HCT116 (cell line): ENCODE measurements at regions not wholly inside any gene's neighbourhood (a gene's known extent, or its start where the extent isn't known, plus 50 kb on each side); places are given as distances from the start of the nearest gene placed in this dataset.
"Not testable (repeated sequence)": the region's sequence is repeated elsewhere in the genome, so short reads cannot be mapped to it uniquely, and the experiment has no call there.

Source experiments
- ATAC-seq: fragments of 200-7000 bp; cut with Tn5 transposase; 2 replicates; pipeline ENCODE4 v1.9.1; 2020; ENCODE audit warnings: mild to moderate bottlenecking, moderate library complexity
- BruUV-seq: library from RNA; stranded (reverse); fragments of 400-500 nt; replicated peaks from 2 replicates; lab custom pipeline; 2021; lab: Mats Ljungman, UMichigan
- CTCF ChIA-PET: fragments of 300-600 bp; sonication (Branson Sonifier 250); formaldehyde crosslinking; loops from one replicate; lab custom pipeline; 2021; ENCODE audit warnings: antibody characterized with exemption; lab: Charles Lee
- POLR2A ChIA-PET: fragments of 300-600, 350-600 bp; sonication (Branson Sonifier 250); formaldehyde crosslinking; loops from one replicate; lab custom pipeline; 2021; ENCODE audit warnings: antibody characterized with exemption; lab: Charles Lee
- RAD21 ChIA-PET, 2 experiments: fragments of 300-600 bp; sonication (Branson Sonifier 250); formaldehyde crosslinking; loops; one replicate each; lab custom pipeline; 2023; ENCODE audit warnings: low total read pairs in 2 of 2; ENCODE audit not compliant: uncharacterized antibody in 2 of 2, unreplicated experiment in 2 of 2, low non-redundant PET in 1 of 2; lab: Charles Lee
- DNase-seq: peaks from one replicate; pipeline ENCODE4 v3.0.0-alpha.2; 2010; ENCODE audit warnings: low read depth, low spot score
- H2AFZ ChIP-seq: fragments of 200-600 bp; shearing (Covaris generic), sonication (generic); 2 replicates; pipeline ENCODE4 v1.6.1; 2017; ENCODE audit warnings: low read depth, mixed run types, mixed read lengths, antibody characterized with exemption, low read length; ENCODE audit not compliant: poor library complexity, severe bottlenecking
- H3K27ac ChIP-seq: 2 replicates; pipeline ENCODE4 v1.5.1; 2012; ENCODE audit warnings: low read depth, low read length
- H3K27me3 ChIP-seq: fragments of 200-600 bp; sonication (generic); 2 replicates; pipeline ENCODE4 v1.6.1; 2016; ENCODE audit warnings: mixed run types, low read length, mixed read lengths; ENCODE audit not compliant: insufficient read depth
- H3K36me3 ChIP-seq, 2 experiments: fragments of 200-500 bp in 1 of 2; fragments of 200-600 bp in 1 of 2; sonication (Bioruptor generic) in 1 of 2; sonication (generic) in 1 of 2; 2 replicates each; pipeline versions ENCODE4 v1.5.1 to v1.6.1; 2014 to 2016; ENCODE audit warnings: low read length in 2 of 2, inconsistent platforms in 1 of 2, mixed read lengths in 1 of 2, mixed run types in 1 of 2; ENCODE audit not compliant: insufficient read depth in 2 of 2, control insufficient read depth in 1 of 2
- H3K4me1 ChIP-seq, 2 experiments: fragments of 200-600 bp in 1 of 2; sonication (generic) in 1 of 2; 2 replicates each; pipeline versions ENCODE4 v1.5.1 to v1.6.1; 2012 to 2017; ENCODE audit warnings: low read length in 2 of 2, inconsistent platforms in 1 of 2, mild to moderate bottlenecking in 1 of 2, mixed read lengths in 1 of 2, mixed run types in 1 of 2, moderate library complexity in 1 of 2; ENCODE audit not compliant: insufficient read depth in 2 of 2, control insufficient read depth in 1 of 2
- H3K4me2 ChIP-seq: fragments of 200-600 bp; sonication (generic); 2 replicates; pipeline ENCODE4 v1.6.1; 2017; ENCODE audit warnings: mixed run types, low read length, mixed read lengths
- H3K4me3 ChIP-seq, 2 experiments: fragments of 200-600 bp in 1 of 2; sonication (generic) in 1 of 2; replicated peaks in 1 of 2; 2 replicates each; pipeline ENCODE4 v1.5.1; 2011 to 2016; ENCODE audit warnings: low read length in 2 of 2, control low read depth in 1 of 2, low read depth in 1 of 2, mild to moderate bottlenecking in 1 of 2, mixed read lengths in 1 of 2, mixed run types in 1 of 2
- H3K79me2 ChIP-seq: fragments of 200-600 bp; sonication (generic); 2 replicates; pipeline ENCODE4 v1.6.1; 2017; ENCODE audit warnings: mild to moderate bottlenecking, mixed run types, low read length, moderate library complexity, mixed read lengths; ENCODE audit not compliant: insufficient read depth
- H3K9ac ChIP-seq: fragments of 200-600 bp; sonication (generic); 2 replicates; pipeline ENCODE4 v1.6.1; 2016; ENCODE audit warnings: low read length, mixed read lengths
- H3K9me2 ChIP-seq: fragments of 200-600 bp; sonication (generic), shearing (Covaris generic); 2 replicates; pipeline ENCODE4 v1.6.1; 2017; ENCODE audit warnings: mixed run types, mild to moderate bottlenecking, moderate library complexity; ENCODE audit not compliant: insufficient read depth
- H3K9me3 ChIP-seq, 2 experiments: fragments of 200-500 bp in 1 of 2; fragments of 200-600 bp in 1 of 2; sonication (Bioruptor generic) in 1 of 2; sonication (generic) in 1 of 2; 2 replicates each; pipeline ENCODE4 v1.6.1; 2014 to 2017; ENCODE audit warnings: low read length in 2 of 2, mixed read lengths in 2 of 2, inconsistent platforms in 1 of 2, low read depth in 1 of 2, mild to moderate bottlenecking in 1 of 2, mixed run types in 1 of 2, moderate library complexity in 1 of 2; ENCODE audit not compliant: control insufficient read depth in 1 of 2, insufficient read depth in 1 of 2
- H4K20me1 ChIP-seq: fragments of 200-600 bp; sonication (generic), shearing (Covaris generic); 2 replicates; pipeline ENCODE4 v1.6.1; 2017; ENCODE audit warnings: mixed run types, mild to moderate bottlenecking, moderate library complexity; ENCODE audit not compliant: insufficient read depth
- ATF3 ChIP-seq: IDR thresholded peaks from 2 replicates; pipeline ENCODE4 v1.6.1; 2012
- CBX3 ChIP-seq: IDR thresholded peaks from 2 replicates; pipeline ENCODE4 v1.6.1; 2012; ENCODE audit warnings: low read depth
- EGR1 ChIP-seq: IDR thresholded peaks from 2 replicates; pipeline ENCODE4 v1.6.1; 2012; ENCODE audit warnings: low read depth
- EZH2 ChIP-seq: fragments of 200-600 bp; sonication (generic); IDR thresholded peaks from 2 replicates; pipeline ENCODE4 v1.6.1; 2017; ENCODE audit warnings: antibody characterized with exemption, mixed run types
- EZH2phosphoT487 ChIP-seq: fragments of 200-600 bp; IDR thresholded peaks from 2 replicates; pipeline ENCODE4 v1.6.1; 2018; ENCODE audit warnings: antibody characterized with exemption, borderline replicate concordance
- FOSL1 ChIP-seq: IDR thresholded peaks from 2 replicates; pipeline ENCODE4 v1.6.1; 2012; ENCODE audit warnings: low read depth
- POLR2A ChIP-seq: IDR thresholded peaks from 2 replicates; pipeline ENCODE4 v1.7.0; 2011; ENCODE audit warnings: borderline replicate concordance; ENCODE audit not compliant: insufficient read depth, insufficient read length; ENCODE audit errors: extremely low read depth
- RAD21 ChIP-seq: IDR thresholded peaks from 2 replicates; pipeline ENCODE4 v1.6.1; 2012; ENCODE audit warnings: low read depth, mild to moderate bottlenecking
- SIN3A ChIP-seq: IDR thresholded peaks from 2 replicates; pipeline ENCODE4 v1.6.1; 2012; ENCODE audit warnings: low read depth
- YY1 ChIP-seq: IDR thresholded peaks from 2 replicates; pipeline ENCODE4 v1.6.1; 2011; ENCODE audit warnings: low read length, low read depth, moderate library complexity, mild to moderate bottlenecking; ENCODE audit not compliant: insufficient replicate concordance; ENCODE audit errors: extremely low read depth
- ZBTB33 ChIP-seq: IDR thresholded peaks from 2 replicates; pipeline ENCODE4 v1.6.1; 2011; ENCODE audit warnings: mild to moderate bottlenecking, low read length, moderate library complexity; ENCODE audit not compliant: insufficient replicate concordance; ENCODE audit errors: extremely low read depth
- ZFX ChIP-seq: fragments of 450-650 bp; IDR thresholded peaks from 2 replicates; pipeline ENCODE4 v1.6.1; 2017
- intact Hi-C: fragments of 100-400 bp; cut with micrococcal nuclease; formaldehyde crosslinking; loops from 2 replicates; pipeline ENCODE4 v1.10.0; 2022

GRCh38 chr6:105859457-105859856, 226.7 kb upstream of the PRDM1 start:
- no peaks in the 10 kb centered on the region for H3K79me2 ChIP-seq
- no peaks in the 10 kb centered on the region for H3K36me3 ChIP-seq
- H3K4me2 ChIP-seq, result no peak overlapping the region
- no peak overlapping the region for H3K9ac ChIP-seq
- H3K27ac ChIP-seq, result no peak overlapping the region
- RAD21 ChIA-PET, result no interaction called here
- H3K4me3 ChIP-seq, result no peak overlapping the region
- H2AFZ ChIP-seq, result no peak overlapping the region
- no peaks in the 10 kb centered on the region for H3K27me3 ChIP-seq
- ATAC-seq (no peak), DNase-seq (no peak)
- TF ChIP-seq CBX3 (no peak), ATF3 (no peak), YY1 (no peak), EZH2phosphoT487 (no peak), FOSL1 (no peak), EZH2 (no peak), POLR2A (no peak), ZBTB33 (no peak), ZFX (no peak), SIN3A (no peak), EGR1 (no peak), RAD21 (no peak)
- BruUV-seq, result no TSS peak
- CTCF ChIA-PET, result no interaction called here
- H3K4me1 ChIP-seq, result no peaks in the 10 kb centered on the region
- no peaks in the 10 kb centered on the region for H4K20me1 ChIP-seq
- H3K9me2 ChIP-seq, result no peaks in the 10 kb centered on the region
- POLR2A ChIA-PET, result no interaction called here
- intact Hi-C loops, result no loop called here
- no peaks in the 10 kb centered on the region for H3K9me3 ChIP-seq

- H3K9me3 ChIP-seq, H4K20me1 ChIP-seq, H3K36me3 ChIP-seq, H3K4me1 ChIP-seq, ATAC-seq, H2AFZ ChIP-seq, H3K27ac ChIP-seq, H3K9ac ChIP-seq, H3K4me3 ChIP-seq, POLR2A ChIA-PET, RAD21 ChIA-PET, CTCF ChIA-PET, H3K79me2 ChIP-seq, H3K4me2 ChIP-seq, DNase-seq, H3K27me3 ChIP-seq, H3K9me2 ChIP-seq, BruUV-seq, intact Hi-C loops: not testable (repeated sequence)
These were observed 227.5 kb upstream of the PRDM1 start for GRCh38 chr6:105858639-105859038.
